HL-60 (cell line): ENCODE measurements at regions not wholly inside any gene's neighbourhood (a gene's known extent, or its start where the extent isn't known, plus 50 kb on each side); places are given as distances from the start of the nearest gene placed in this dataset.

ENCODE experiments used
- CTCF ChIP-seq: IDR thresholded peaks from one replicate; pipeline ENCODE4 v1.5.1; 2011; ENCODE audit warnings: low read length, control low read depth, inconsistent platforms; ENCODE audit not compliant: insufficient read depth
- GABPA ChIP-seq: IDR thresholded peaks from 2 replicates; pipeline ENCODE4 v1.6.1; 2012; ENCODE audit warnings: low read depth
- POLR2AphosphoS5 ChIP-seq: IDR thresholded peaks from 2 replicates; pipeline ENCODE4 v1.6.1; 2012; ENCODE audit warnings: low read depth
- REST ChIP-seq: IDR thresholded peaks from 2 replicates; pipeline ENCODE4 v1.6.1; 2012; ENCODE audit warnings: low read depth; ENCODE audit not compliant: insufficient replicate concordance
- SPI1 ChIP-seq: IDR thresholded peaks from 2 replicates; pipeline ENCODE4 v1.6.1; 2012; ENCODE audit warnings: low read depth, mild to moderate bottlenecking, borderline replicate concordance

DNA sequence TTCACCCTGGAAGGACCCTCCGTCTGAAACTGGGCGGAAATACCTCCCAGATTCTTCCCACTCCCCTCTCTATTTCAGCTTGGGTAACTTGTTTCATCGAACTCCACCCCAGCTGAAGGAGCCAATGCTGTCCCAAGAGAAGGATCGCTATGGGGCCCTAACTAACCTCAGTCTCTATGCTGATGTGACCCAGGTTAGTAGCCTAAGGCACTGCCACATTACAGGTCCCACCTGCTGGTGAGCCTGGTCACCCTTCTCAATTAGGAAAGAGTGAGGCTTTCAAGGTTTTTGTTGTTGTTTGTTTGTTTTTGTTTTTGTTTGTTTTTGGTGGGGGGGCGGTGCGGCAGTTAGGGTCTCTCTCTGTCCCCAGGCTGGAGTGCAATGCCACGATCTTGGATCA, 168.4 kb downstream of the OR2B2 start:
- TF ChIP-seq POLR2AphosphoS5: no peak
- TF ChIP-seq CTCF: no peak
- TF ChIP-seq REST: no peak
- TF ChIP-seq GABPA: no peak
- no peak for TF ChIP-seq SPI1
